ENCODE measurements at regions not wholly inside any gene's neighbourhood (a gene's known extent, or its start where the extent isn't known, plus 50 kb on each side); places are given as distances from the start of the nearest gene placed in this dataset.

- TF ChIP-seq CTCF (IDR thresholded peaks at IDR 0.05) = no peak
- no peak for TF ChIP-seq ZNF532 (CRISPR knock-in tag; IDR thresholded peaks at IDR 0.05; ENCODE audit: borderline replicate concordance)
- no peak for TF ChIP-seq IRF2 (CRISPR knock-in tag; IDR thresholded peaks at IDR 0.05; ENCODE audit: borderline replicate concordance, low read depth)
- no peak for TF ChIP-seq NFE2L1 (CRISPR knock-in tag; IDR thresholded peaks at IDR 0.05)
- TF ChIP-seq CREM (CRISPR knock-in tag; IDR thresholded peaks at IDR 0.05) = no peak
- TF ChIP-seq JUN (CRISPR knock-in tag; IDR thresholded peaks at IDR 0.05) = no peak; the same call in 1 of the 2 replicates
- TF ChIP-seq MAX (CRISPR knock-in tag; IDR thresholded peaks at IDR 0.05) = no peak
- no peak for TF ChIP-seq NR2C2 (CRISPR knock-in tag; IDR thresholded peaks at IDR 0.05)
These were observed 70.2 kb upstream of the LPCAT1 start for GRCh38 chr5:1593903-1594356.

Measured in WTC11 (cell line).